NCI-H128 (cell line): ENCODE measurements at regions not wholly inside any gene's neighbourhood (a gene's known extent, or its start where the extent isn't known, plus 50 kb on each side); places are given as distances from the start of the nearest gene placed in this dataset.
"Not testable (repeated sequence)": the region's sequence is repeated elsewhere in the genome, so short reads cannot be mapped to it uniquely, and the experiment has no call there.

Experiments
- DNase-seq: peaks from one replicate; lab custom pipeline; 2025; ENCODE audit not compliant: unreplicated experiment; lab: John Stamatoyannopoulos, UW

GRCh38 chrX:94814216-94814615, 1140.2 kb downstream of the FAM133A start:
- DNase-seq, result no peak

GRCh38 chrX:94830717-94831116, 1156.7 kb downstream of the FAM133A start:
- DNase-seq, result no peak

GRCh38 chrX:94831364-94831763, 1157.4 kb downstream of the FAM133A start:
- DNase-seq, result no peak

- DNase-seq, result no peak
These were observed 1160.2 kb downstream of the FAM133A start for GRCh38 chrX:94834226-94834625.

DNA sequence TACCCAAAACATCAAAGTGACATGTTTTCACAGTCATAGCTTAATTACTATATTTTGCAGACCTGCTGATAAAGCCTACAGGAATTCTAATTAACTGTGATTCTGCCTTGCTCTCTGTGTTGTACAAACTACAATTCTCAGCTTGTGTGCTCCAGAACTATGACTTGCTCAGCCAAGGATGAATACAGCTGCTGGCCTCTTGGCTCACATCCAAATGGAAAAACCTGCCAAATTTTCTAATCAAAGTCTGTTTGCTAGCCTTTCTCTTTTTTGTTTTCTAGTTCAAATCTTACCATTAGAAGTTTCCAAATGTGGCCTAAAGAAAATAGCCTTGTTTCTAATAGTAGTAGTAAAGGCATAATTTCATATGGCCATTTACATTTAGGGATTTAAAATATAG, 1176.8 kb downstream of the FAM133A start:
- peak; percentile 0 for DNase-seq

DNA sequence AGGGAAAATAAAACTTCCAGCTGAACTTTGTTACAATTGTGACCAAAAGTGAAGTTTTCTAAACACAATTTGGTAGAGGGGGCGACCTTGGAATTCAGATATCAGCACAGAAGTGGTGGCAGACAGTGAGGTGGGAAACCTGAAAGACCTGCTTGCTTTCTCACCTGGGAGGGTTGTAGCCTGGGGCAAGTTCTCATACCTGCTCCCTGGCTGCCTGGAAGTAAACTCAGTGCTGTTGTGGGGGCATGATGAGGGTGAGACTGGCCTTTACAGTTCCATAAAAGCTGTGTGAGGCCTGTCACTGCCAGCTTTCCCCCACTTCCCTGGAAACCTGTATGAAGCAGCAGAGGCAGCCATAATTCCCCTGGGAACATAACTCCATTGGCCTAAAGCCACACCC, 1180.2 kb downstream of the FAM133A start:
- DNase-seq, result no peak

DNA sequence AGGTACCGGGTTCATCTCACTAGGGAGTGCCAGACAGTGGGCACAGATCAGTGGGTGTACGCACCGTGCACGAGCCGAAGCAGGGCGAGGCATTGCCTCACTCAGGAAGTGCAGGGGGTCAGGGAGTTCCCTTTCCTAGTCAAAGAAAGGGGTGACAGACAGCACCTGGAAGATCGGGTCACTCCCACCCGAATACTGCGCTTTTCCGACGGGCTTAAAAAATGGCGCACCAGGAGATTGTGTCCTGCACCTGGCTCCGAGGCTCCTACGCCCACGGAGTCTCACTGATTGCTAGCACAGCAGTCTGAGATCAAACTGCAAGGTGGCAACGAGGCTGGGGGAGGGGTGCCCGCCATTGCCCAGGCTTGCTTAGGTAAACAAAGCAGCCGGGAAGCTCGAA, 1188.5 kb downstream of the FAM133A start:
- not testable (repeated sequence) for DNase-seq

DNA sequence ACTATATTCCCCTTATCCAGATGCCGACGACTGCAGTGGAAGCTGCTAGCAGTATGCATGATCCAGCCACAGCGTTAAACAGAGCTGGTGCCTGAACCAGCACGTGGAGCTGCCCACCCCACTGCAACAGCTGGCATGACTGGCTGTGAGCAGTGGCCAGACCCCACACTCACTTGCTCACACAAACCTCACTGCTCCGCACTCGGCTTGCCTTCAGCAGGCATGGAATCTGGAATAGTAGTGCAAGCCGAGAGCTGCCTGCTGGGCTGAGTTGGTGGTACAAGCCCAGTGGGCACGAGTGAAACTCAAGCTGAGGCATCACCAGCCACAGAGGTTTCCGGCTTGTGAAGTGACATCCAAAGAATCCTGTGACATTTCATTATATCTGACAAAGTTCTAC, 1197.6 kb downstream of the FAM133A start:
- no peak for DNase-seq

DNA sequence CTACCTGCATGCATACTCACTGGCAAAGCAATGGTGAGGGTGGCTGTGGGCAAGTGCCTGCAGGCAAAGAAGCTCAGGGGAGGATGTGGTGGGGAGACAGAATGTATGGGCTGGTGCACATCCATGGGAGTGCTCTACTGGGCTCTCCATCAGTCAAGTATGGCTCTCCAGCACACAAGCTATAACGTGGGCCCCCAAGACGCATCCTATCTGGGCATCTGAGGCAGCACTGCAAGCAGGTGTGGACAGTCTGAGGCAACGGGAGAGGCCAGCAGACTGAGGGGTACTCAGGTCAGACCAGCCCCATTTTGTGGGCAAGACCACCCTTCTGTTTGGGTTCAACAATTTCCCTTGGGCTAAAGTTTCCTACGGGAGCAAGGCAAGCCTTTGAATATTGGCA, 1227.8 kb downstream of the FAM133A start:
- no peak for DNase-seq

- DNase-seq, result no peak
These were observed 1234.2 kb downstream of the FAM133A start for GRCh38 chrX:94908171-94908570.

DNA sequence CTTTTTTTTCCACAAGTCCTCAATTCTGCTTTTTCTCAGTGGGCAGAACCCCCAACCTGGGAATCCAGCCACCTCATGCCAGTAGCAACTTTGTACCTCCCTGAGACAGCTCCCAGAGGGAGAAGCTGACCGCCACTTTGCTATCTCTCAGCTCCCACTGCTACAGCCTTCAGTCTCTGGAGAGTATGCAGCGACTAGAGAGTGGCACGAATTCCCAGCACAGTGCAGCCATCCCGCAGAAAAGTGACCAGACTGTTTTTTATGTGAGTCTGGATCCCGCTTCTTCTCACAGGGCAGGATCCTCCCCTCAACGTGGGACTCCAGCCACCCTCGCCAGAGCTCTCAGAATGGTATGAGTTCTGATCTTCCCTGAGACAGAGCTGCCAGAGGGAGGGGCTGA, 1234.6 kb downstream of the FAM133A start:
- no peak for DNase-seq

- no peak for DNase-seq
These were observed 1240.2 kb downstream of the FAM133A start for GRCh38 chrX:94914235-94914634.

GRCh38 chrX:94932278-94932965, 1258.4 kb downstream of the FAM133A start:
- DNase-seq, result no peak

DNA sequence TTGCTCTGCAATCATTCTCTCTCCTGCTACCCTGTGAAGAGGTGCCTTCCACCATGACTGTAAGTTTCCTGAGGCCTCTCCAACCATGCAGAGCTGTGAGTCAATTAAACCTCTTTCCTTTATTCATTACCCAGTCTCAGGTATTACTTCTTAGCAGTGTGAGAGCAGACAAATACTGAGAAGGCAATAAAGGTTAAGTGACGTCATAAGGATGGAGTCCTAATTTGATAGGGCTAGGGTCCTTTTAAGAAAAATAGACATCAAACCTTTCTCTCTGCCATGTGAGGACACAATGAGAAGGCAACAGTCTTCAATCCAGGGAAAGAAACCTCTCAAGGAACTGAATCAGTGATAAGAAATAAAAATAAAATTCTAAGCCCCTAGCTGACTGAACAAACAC, 1262.7 kb downstream of the FAM133A start:
- no peak for DNase-seq

GRCh38 chrX:94937491-94937890, 1263.5 kb downstream of the FAM133A start:
- DNase-seq, result no peak

GRCh38 chrX:94942603-94943002, 1268.6 kb downstream of the FAM133A start:
- DNase-seq, result no peak

- DNase-seq, result not testable (repeated sequence)
These were observed 1272.1 kb downstream of the FAM133A start for GRCh38 chrX:94946137-94946536.

DNA sequence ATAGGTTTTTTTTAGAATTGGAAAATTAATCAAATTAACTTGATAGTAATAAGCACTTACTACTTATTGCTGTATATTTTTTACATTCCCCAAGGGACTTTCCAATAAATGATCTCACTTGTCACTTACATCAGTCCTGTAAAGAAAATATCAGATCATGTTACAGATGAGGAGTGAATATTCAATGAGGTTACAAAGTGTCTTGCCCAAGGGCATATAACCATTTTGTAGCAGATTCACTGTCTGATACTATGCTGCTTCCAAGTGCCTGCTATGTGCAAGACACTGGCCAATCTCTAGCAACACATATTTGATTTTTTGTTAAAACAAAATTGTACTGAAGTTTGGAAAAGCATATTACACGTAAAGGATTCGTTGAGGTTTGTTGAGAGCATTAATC, 1287.7 kb downstream of the FAM133A start:
- DNase-seq, result no peak

GRCh38 chrX:94977562-94977961, 1303.6 kb downstream of the FAM133A start:
- DNase-seq, result no peak

- no peak for DNase-seq
These were observed 1304.0 kb downstream of the FAM133A start for GRCh38 chrX:94977986-94978385.
